D721Med (cell line): ENCODE measurements at regions not wholly inside any gene's neighbourhood (a gene's known extent, or its start where the extent isn't known, plus 50 kb on each side); places are given as distances from the start of the nearest gene placed in this dataset.

Experiments
- DNase-seq: peaks from one replicate; pipeline ENCODE4 v3.0.0; 2011; ENCODE audit warnings: low spot score; ENCODE audit not compliant: insufficient read length
- FAIRE-seq: peaks from 2 replicates; lab custom pipeline; 2011; peaks lifted over from hg19 to GRCh38; lab: Jason Lieb, UNC
- CTCF ChIP-seq: IDR thresholded peaks from 2 replicates; pipeline ENCODE4 v1.5.1; 2012; ENCODE audit warnings: mild to moderate bottlenecking, control low read depth; ENCODE audit not compliant: insufficient read depth; ENCODE audit errors: missing control alignments

GRCh38 chr5:74949976-74950375 lies 83.8 kb upstream of the FAM169A start:
- DNase-seq = no peak
- TF ChIP-seq CTCF = no peak
- FAIRE-seq = no peak

- TF ChIP-seq CTCF = no peak
- FAIRE-seq (no peak), DNase-seq (no peak)
These were observed 81.9 kb upstream of the FAM169A start for GRCh38 chr5:74948031-74948546.

GRCh38 chr5:74946471-74946870 lies 80.3 kb upstream of the FAM169A start:
- DNase-seq (no peak), FAIRE-seq (no peak)
- TF ChIP-seq CTCF = no peak

GRCh38 chr5:74945561-74946165 lies 79.5 kb upstream of the FAM169A start:
- FAIRE-seq (no peak), DNase-seq (no peak)
- no peak for TF ChIP-seq CTCF

GRCh38 chr5:74943905-74944304 lies 77.7 kb upstream of the FAM169A start:
- peak; percentile 22 for TF ChIP-seq CTCF
- FAIRE-seq = no peak
- DNase-seq = no peak

GRCh38 chr5:74942622-74943286 lies 76.6 kb upstream of the FAM169A start:
- FAIRE-seq (no peak), DNase-seq (no peak)
- TF ChIP-seq CTCF = no peak
